Ishikawa (cell line): ENCODE measurements at regions not wholly inside any gene's neighbourhood (a gene's known extent, or its start where the extent isn't known, plus 50 kb on each side); places are given as distances from the start of the nearest gene placed in this dataset.

ENCODE experiments used
- CREB1 ChIP-seq: IDR thresholded peaks from 2 replicates; pipeline ENCODE4 v1.6.1; 2012; ENCODE audit warnings: low read depth
- EGR1 ChIP-seq: IDR thresholded peaks from 2 replicates; pipeline ENCODE4 v1.6.1; 2012
- EP300 ChIP-seq: IDR thresholded peaks from 2 replicates; pipeline ENCODE4 v1.6.1; 2012; ENCODE audit warnings: borderline replicate concordance
- NFIC ChIP-seq: IDR thresholded peaks from 2 replicates; pipeline ENCODE4 v1.6.1; 2012
- RAD21 ChIP-seq: IDR thresholded peaks from 2 replicates; pipeline ENCODE4 v1.6.1; 2012; ENCODE audit warnings: low read depth
- REST ChIP-seq: IDR thresholded peaks from 2 replicates; pipeline ENCODE4 v1.6.1; 2012; ENCODE audit warnings: low read depth, mild to moderate bottlenecking
- TAF1 ChIP-seq: IDR thresholded peaks from 2 replicates; pipeline ENCODE4 v1.6.1; 2012; ENCODE audit warnings: low read depth, mild to moderate bottlenecking
- TCF12 ChIP-seq: IDR thresholded peaks from 2 replicates; pipeline ENCODE4 v1.6.1; 2012; ENCODE audit warnings: low read depth
- YY1 ChIP-seq: IDR thresholded peaks from 2 replicates; pipeline ENCODE4 v1.6.1; 2012; ENCODE audit warnings: low read depth
- ZBTB7A ChIP-seq: IDR thresholded peaks from 2 replicates; pipeline ENCODE4 v1.6.1; 2012; ENCODE audit warnings: low read depth

GRCh38 chr5:178780581-178781498 is 50.4 kb upstream of the ZNF354A start:
- TF ChIP-seq REST (no peak), TAF1 (no peak), EP300 (no peak), YY1 (no peak), EGR1 (no peak), RAD21 (no peak), ZBTB7A (no peak), TCF12 (no peak), NFIC (no peak), CREB1 (no peak)
